Left lung (tissue), 4 donors: ENCODE measurements at regions not wholly inside any gene's neighbourhood (a gene's known extent, or its start where the extent isn't known, plus 50 kb on each side); places are given as distances from the start of the nearest gene placed in this dataset.
A peak's percentile ranks its signal among the peaks of the same experiment; 100 is the strongest.

Experiments used
- ATAC-seq: fragments of 200-7000 bp; cut with Tn5 transposase; one replicate; pipeline ENCODE4 v1.9.1; 2020; ENCODE audit warnings: moderate library complexity
- DNase-seq, 4 donors: peaks; one replicate each; pipeline ENCODE4 v3.0.0-alpha.2; 2013 to 2020
- H3K27ac ChIP-seq, 2 donors: fragments of 200-600 bp; sonication (generic) in 1 of 2; one replicate each; pipeline versions ENCODE4 v1.5.0 to v1.8.0; 2020 to 2021
- H3K27me3 ChIP-seq, 2 donors: fragments of 200-600 bp; sonication (generic) in 1 of 2; one replicate each; pipeline versions ENCODE4 v1.5.0 to v1.8.0; 2020 to 2021
- H3K36me3 ChIP-seq, 2 donors: fragments of 200-600 bp; sonication (generic) in 1 of 2; one replicate each; pipeline versions ENCODE4 v1.5.0 to v1.8.0; 2020 to 2021
- H3K4me1 ChIP-seq, 2 donors: fragments of 200-600 bp; one replicate each; pipeline ENCODE4 v1.8.0; 2021
- H3K4me3 ChIP-seq, 2 donors: fragments of 200-600 bp; sonication (generic) in 1 of 2; one replicate each; pipeline versions ENCODE4 v1.5.0 to v1.8.0; 2020 to 2021; ENCODE audit warnings: mild to moderate bottlenecking in 1 of 2
- H3K9me3 ChIP-seq, 2 donors: fragments of 200-600 bp; sonication (generic) in 1 of 2; one replicate each; pipeline versions ENCODE4 v1.5.0 to v1.8.0; 2020 to 2021
- CTCF ChIP-seq, 2 donors: fragments of 200-600 bp; sonication (generic) in 1 of 2; IDR thresholded peaks; one replicate each; pipeline versions ENCODE4 v1.5.0 to v1.8.0; 2021; ENCODE audit warnings: antibody characterized with exemption in 2 of 2
- intact Hi-C, 2 donors: fragments of 100-400 bp; cut with DNase I; formaldehyde crosslinking; loops; one replicate each; pipeline versions ENCODE4 v1.11.2 to v1.14.2; 2022
- donor health status: DM: no; HTN: yes; CAD: no.
- donor health status: DM: no; HTN: no; CAD: no.

- H3K27ac ChIP-seq: no peak overlapping the region
- intact Hi-C loops: no loop called here
Observed at GRCh38 chr14:98292191-98292590, 979.8 kb downstream of the BCL11B start.

GRCh38 chr14:98293576-98293975, 978.4 kb downstream of the BCL11B start:
- ATAC-seq (no peak), DNase-seq (no peak)
- Histone ChIP-seq H3K36me3 (no peaks in the 10 kb centered on the region), H3K27ac (no peak overlapping the region), H3K27me3 (no peaks in the 10 kb centered on the region), H3K4me3 (no peak overlapping the region), H3K4me1 (no peaks in the 10 kb centered on the region), H3K9me3 (no peaks in the 10 kb centered on the region)
- intact Hi-C loops: no loop called here
- TF ChIP-seq CTCF (IDR thresholded peaks at IDR 0.05): no peak

More at GRCh38 chr14:98292191-98292590, 979.8 kb downstream of the BCL11B start:
- no peak for TF ChIP-seq CTCF (IDR thresholded peaks at IDR 0.05)
- H3K4me1 ChIP-seq: no peaks in the 10 kb centered on the region
- DNase-seq (no peak), ATAC-seq (no peak)
- no peaks in the 10 kb centered on the region for H3K36me3 ChIP-seq
- H3K27me3 ChIP-seq: no peaks in the 10 kb centered on the region
- no peak overlapping the region for H3K4me3 ChIP-seq
- no peaks in the 10 kb centered on the region for H3K9me3 ChIP-seq

GRCh38 chr14:98296895-98297294, 975.1 kb downstream of the BCL11B start:
- intact Hi-C loops: no loop called here
- no peak overlapping the region for H3K27ac ChIP-seq
- DNase-seq (no peak), ATAC-seq (no peak)
- H3K4me3 ChIP-seq: no peak overlapping the region
- TF ChIP-seq CTCF (IDR thresholded peaks at IDR 0.05): no peak
- no peaks in the 10 kb centered on the region for H3K27me3 ChIP-seq
- H3K36me3 ChIP-seq: no peaks in the 10 kb centered on the region
- H3K4me1 ChIP-seq: no peaks in the 10 kb centered on the region
- no peaks in the 10 kb centered on the region for H3K9me3 ChIP-seq

- Histone ChIP-seq H3K4me1 (no peaks in the 10 kb centered on the region), H3K4me3 (no peak overlapping the region), H3K9me3 (no peaks in the 10 kb centered on the region), H3K27me3 (no peaks in the 10 kb centered on the region), H3K36me3 (no peaks in the 10 kb centered on the region), H3K27ac (no peak overlapping the region)
- intact Hi-C loops: no loop called here
- no peak for TF ChIP-seq CTCF (IDR thresholded peaks at IDR 0.05)
- no peak for ATAC-seq
- no peak for DNase-seq
Observed at GRCh38 chr14:98297567-98297966, 974.4 kb downstream of the BCL11B start.

GRCh38 chr14:98298481-98299244, 973.3 kb downstream of the BCL11B start:
- no peak overlapping the region for H3K4me3 ChIP-seq
- no peak for TF ChIP-seq CTCF (IDR thresholded peaks at IDR 0.05)
- H3K27me3 ChIP-seq: no peaks in the 10 kb centered on the region
- H3K36me3 ChIP-seq: no peaks in the 10 kb centered on the region
- intact Hi-C loops: no loop called here
- DNase-seq: no peak
- no peak overlapping the region for H3K27ac ChIP-seq
- ATAC-seq: peak; percentile 84
- no peaks in the 10 kb centered on the region for H3K4me1 ChIP-seq
- no peaks in the 10 kb centered on the region for H3K9me3 ChIP-seq
